ENCODE measurements at regions not wholly inside any gene's neighbourhood (a gene's known extent, or its start where the extent isn't known, plus 50 kb on each side); places are given as distances from the start of the nearest gene placed in this dataset.

DNA sequence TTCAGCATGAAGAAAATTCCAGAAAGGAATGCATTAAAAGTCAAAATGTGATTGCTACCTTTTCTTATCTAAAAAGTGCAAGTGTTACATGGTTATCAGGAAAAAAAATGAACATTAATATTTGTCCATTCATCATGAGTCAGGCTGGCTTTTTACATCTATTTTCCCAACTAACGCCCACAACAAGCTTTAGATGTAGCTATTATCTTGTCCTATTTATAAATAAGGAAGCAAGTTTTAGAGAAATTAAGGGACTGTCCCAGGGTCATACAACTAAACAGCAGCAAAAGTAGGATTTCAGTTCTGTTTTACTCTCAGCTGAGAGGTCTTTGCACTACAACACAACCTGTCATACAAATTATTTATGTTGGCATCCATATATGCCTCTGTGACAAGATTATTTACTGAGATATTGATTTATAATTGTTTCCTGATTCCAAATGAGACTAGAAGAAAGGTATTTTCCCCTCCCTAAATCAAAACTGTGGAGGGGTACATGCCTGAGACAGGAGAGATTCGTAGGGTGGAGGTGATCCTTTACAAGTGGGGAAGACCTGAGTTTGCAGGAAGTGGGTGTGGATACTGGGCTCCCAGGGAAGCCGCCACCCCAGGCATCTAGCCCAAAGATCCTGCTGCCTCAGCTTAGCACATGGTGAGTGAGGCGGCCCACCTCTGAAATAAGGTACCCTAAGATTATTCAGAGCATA, 57.2 kb upstream of the ARID5B start:
- no peaks in the 10 kb centered on the region for H3K23me2 ChIP-seq (ENCODE audit: low read depth, low read length)
- peaks cover 0 to 9% (median 5%) of the 10 kb centered on the region in 4 experiments; a peak in 5 of 7 replicates for H3K4me1 ChIP-seq (replicated peaks in 1 of 4; ENCODE audit: control insufficient read depth in 3 of 4, insufficient read depth in 4 of 4, low read length in 3 of 4)
- no peak overlapping the region for H3K4ac ChIP-seq (replicated peaks; ENCODE audit: insufficient read length, low read depth, low read length)
- no peak overlapping the region for H2BK5ac ChIP-seq (ENCODE audit: low read depth, low read length)
- H3K27ac ChIP-seq (ENCODE audit: low read depth, low read length), result no peak overlapping the region
- ChIA-PET CTCF (ENCODE audit: partially characterized antibody) (interaction anchor here (0.5 to 2.0 kb wide), 7 partner anchors 8 to 1171 kb away, joined by 3 to 9 read pairs (median 4); no protein-coding TSS in a partner anchor), POLR2A (ENCODE audit: partially characterized antibody) (no interaction called here)
- no peaks in the 10 kb centered on the region for H3K9me3 ChIP-seq (ENCODE audit: insufficient read depth in 2 of 2, low read depth in 1 of 2, low read length in 1 of 2)
- no peak overlapping the region for H3K9ac ChIP-seq (replicated peaks in 1 of 4; ENCODE audit: extremely low read depth in 1 of 4, low read depth in 3 of 4, low read length in 3 of 4)
- no peak overlapping the region for H3K14ac ChIP-seq (ENCODE audit: insufficient read length)
- WGBS, 2 experiments (ENCODE audit: extremely low coverage in 1 of 2, insufficient coverage in 1 of 2, insufficient read length in 1 of 2, insufficient replicate concordance in 2 of 2, low coverage in 1 of 2, low lambda C conversion rate in 2 of 2, missing lambda C conversion rate in 1 of 2), result 85% methylated on average over 4 of the region's 4 CpGs; no CpG with 5 or more reads in 1 of the 2 experiments
- H3K23ac ChIP-seq (ENCODE audit: insufficient read length), result no peak overlapping the region
- H2BK20ac ChIP-seq (ENCODE audit: low read length), result no peak overlapping the region
- no peak overlapping the region for H3K4me3 ChIP-seq (ENCODE audit: extremely low read depth in 1 of 4, insufficient read depth in 2 of 4, low read depth in 3 of 4, low read length in 4 of 4)
- no peak overlapping the region for H4K91ac ChIP-seq (replicated peaks; ENCODE audit: insufficient read length, low read length)
- no peak overlapping the region for H3K18ac ChIP-seq (ENCODE audit: extremely low read depth, low read length)
- H2BK120ac ChIP-seq (replicated peaks; ENCODE audit: low read depth, low read length), result no peak overlapping the region
- no peak overlapping the region for H2BK15ac ChIP-seq (ENCODE audit: low read length)
- H3K36me3 ChIP-seq (ENCODE audit: control insufficient read depth in 2 of 4, insufficient read depth in 4 of 4, low read length in 3 of 4), result no peaks in the 10 kb centered on the region; a peak in 1 of 8 replicates
- H3K56ac ChIP-seq (replicated peaks; ENCODE audit: insufficient read length, low read depth, low read length), result no peak overlapping the region
- no peaks in the 10 kb centered on the region for H3K79me1 ChIP-seq (ENCODE audit: low read depth, low read length)
- H4K5ac ChIP-seq (ENCODE audit: insufficient read length, low read depth, low read length), result no peak overlapping the region
- H2BK12ac ChIP-seq (ENCODE audit: low read depth, low read length), result no peak overlapping the region
- no peak overlapping the region for H4K8ac ChIP-seq (ENCODE audit: extremely low read depth, insufficient read depth, low read length)
- no peak for DNase-seq (ENCODE audit: low read depth in 1 of 2, low spot score in 2 of 2)
- no peaks in the 10 kb centered on the region for H3K79me2 ChIP-seq (ENCODE audit: control insufficient read depth in 1 of 2, insufficient read depth in 2 of 2, low read length in 2 of 2)
- H3K4me2 ChIP-seq (ENCODE audit: insufficient read depth in 1 of 2, low read depth in 2 of 2, low read length in 2 of 2), result no peak overlapping the region
- no peak overlapping the region for H2AK5ac ChIP-seq (ENCODE audit: low read depth, low read length)
- H4K20me1 ChIP-seq (replicated peaks in 1 of 2; ENCODE audit: control insufficient read depth in 1 of 2, insufficient read depth in 2 of 2, low read length in 2 of 2), result no peaks in the 10 kb centered on the region
- FAIRE-seq, result no peak
- TF ChIP-seq JUND (IDR thresholded peaks at IDR 0.05; ENCODE audit: low read length) (no peak), RAD21 (IDR thresholded peaks at IDR 0.05 in 1 of 2, conservative IDR thresholded peaks at IDR 0.05 in 1 of 2; ENCODE audit: low read depth in 2 of 2, low read length in 2 of 2) (no peak), YY1 (IDR thresholded peaks at IDR 0.05; ENCODE audit: low read depth, low read length) (no peak), RXRA (IDR thresholded peaks at IDR 0.05; ENCODE audit: insufficient read depth, low read depth, low read length) (no peak), ZNF274 (IDR thresholded peaks at IDR 0.05; ENCODE audit: borderline replicate concordance, extremely low read depth, low read length) (no peak), SP2 (IDR thresholded peaks at IDR 0.05; ENCODE audit: low read length) (no peak), EZH2 (IDR thresholded peaks at IDR 0.05; ENCODE audit: low read depth, low read length, severe bottlenecking) (no peak), SIX5 (IDR thresholded peaks at IDR 0.05; ENCODE audit: low read depth, low read length) (no peak), BRCA1 (IDR thresholded peaks at IDR 0.05; ENCODE audit: low read depth, low read length) (no peak), CEBPB (IDR thresholded peaks at IDR 0.05; ENCODE audit: low read depth, low read length) (no peak), PHF8 (conservative IDR thresholded peaks at IDR 0.05; ENCODE audit: low read depth, low read length) (no peak), KDM5A (IDR thresholded peaks at IDR 0.05; ENCODE audit: low read length) (no peak)
- peaks cover 13 to 58% (median 25%) of the 10 kb centered on the region in 4 experiments; a peak in 5 of 7 replicates for H3K27me3 ChIP-seq (replicated peaks in 1 of 4; ENCODE audit: control insufficient read depth in 3 of 4, extremely low read depth in 1 of 4, insufficient read depth in 3 of 4, low read length in 3 of 4)
- no peak overlapping the region for H2AFZ ChIP-seq (ENCODE audit: low read length)
